ENCODE measurements at regions not wholly inside any gene's neighbourhood (a gene's known extent, or its start where the extent isn't known, plus 50 kb on each side); places are given as distances from the start of the nearest gene placed in this dataset.

DNA sequence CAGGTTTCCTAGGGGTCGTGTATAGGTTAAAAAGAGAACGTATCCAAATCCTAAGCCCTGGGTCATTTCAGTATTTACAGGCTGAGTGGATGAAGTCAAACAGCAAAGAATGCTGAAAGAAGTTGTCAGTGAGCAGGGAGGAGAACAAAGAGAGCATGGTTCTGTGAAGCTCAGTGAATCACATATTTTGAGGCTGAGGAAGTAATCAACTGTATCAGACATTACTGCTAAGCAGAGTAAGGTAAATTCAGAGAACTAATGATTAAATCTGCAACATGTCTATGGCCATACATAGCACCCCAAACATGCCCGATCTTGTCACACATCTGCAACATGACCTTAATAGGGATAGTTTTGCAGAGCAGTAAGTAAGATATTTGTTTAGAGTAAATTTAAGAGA lies 1130.3 kb downstream of the RAPGEF2 start:
- FAIRE-seq, result no peak
- TF ChIP-seq FOXK2 (IDR thresholded peaks at IDR 0.05) (no peak), RAD21 (IDR thresholded peaks at IDR 0.05; ENCODE audit: insufficient read depth, low read depth, low read length) (no peak), IKZF1 (conservative IDR thresholded peaks at IDR 0.05) (no peak), ESRRA (IDR thresholded peaks at IDR 0.05; ENCODE audit: low read length) (no peak), BRCA1 (IDR thresholded peaks at IDR 0.05; ENCODE audit: low read depth, low read length) (no peak), POLR2A (IDR thresholded peaks at IDR 0.05; ENCODE audit: low read depth, low read length) (no peak), SMC3 (IDR thresholded peaks at IDR 0.05; ENCODE audit: borderline replicate concordance, low read length) (no peak), ETV6 (conservative IDR thresholded peaks at IDR 0.05 in 1 of 2, IDR thresholded peaks at IDR 0.05 in 1 of 2; ENCODE audit: borderline replicate concordance in 1 of 2, low read depth in 1 of 2) (no peak), STAT3 (IDR thresholded peaks at IDR 0.05; ENCODE audit: low read depth, low read length) (no peak), MTA3 (IDR thresholded peaks at IDR 0.05; ENCODE audit: borderline replicate concordance, low read length) (no peak)
- TF ChIP-seq, protein P1, sequence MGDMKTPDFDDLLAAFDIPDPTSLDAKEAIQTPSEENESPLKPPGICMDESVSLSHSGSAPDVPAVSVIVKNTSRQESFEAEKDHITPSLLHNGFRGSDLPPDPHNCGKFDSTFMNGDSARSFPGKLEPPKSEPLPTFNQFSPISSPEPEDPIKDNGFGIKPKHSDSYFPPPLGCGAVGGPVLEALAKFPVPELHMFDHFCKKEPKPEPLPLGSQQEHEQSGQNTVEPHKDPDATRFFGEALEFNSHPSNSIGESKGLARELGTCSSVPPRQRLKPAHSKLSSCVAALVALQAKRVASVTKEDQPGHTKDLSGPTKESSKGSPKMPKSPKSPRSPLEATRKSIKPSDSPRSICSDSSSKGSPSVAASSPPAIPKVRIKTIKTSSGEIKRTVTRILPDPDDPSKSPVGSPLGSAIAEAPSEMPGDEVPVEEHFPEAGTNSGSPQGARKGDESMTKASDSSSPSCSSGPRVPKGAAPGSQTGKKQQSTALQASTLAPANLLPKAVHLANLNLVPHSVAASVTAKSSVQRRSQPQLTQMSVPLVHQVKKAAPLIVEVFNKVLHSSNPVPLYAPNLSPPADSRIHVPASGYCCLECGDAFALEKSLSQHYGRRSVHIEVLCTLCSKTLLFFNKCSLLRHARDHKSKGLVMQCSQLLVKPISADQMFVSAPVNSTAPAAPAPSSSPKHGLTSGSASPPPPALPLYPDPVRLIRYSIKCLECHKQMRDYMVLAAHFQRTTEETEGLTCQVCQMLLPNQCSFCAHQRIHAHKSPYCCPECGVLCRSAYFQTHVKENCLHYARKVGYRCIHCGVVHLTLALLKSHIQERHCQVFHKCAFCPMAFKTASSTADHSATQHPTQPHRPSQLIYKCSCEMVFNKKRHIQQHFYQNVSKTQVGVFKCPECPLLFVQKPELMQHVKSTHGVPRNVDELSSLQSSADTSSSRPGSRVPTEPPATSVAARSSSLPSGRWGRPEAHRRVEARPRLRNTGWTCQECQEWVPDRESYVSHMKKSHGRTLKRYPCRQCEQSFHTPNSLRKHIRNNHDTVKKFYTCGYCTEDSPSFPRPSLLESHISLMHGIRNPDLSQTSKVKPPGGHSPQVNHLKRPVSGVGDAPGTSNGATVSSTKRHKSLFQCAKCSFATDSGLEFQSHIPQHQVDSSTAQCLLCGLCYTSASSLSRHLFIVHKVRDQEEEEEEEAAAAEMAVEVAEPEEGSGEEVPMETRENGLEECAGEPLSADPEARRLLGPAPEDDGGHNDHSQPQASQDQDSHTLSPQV (IDR thresholded peaks at IDR 0.05), result no peak
- TF ChIP-seq, protein P2, sequence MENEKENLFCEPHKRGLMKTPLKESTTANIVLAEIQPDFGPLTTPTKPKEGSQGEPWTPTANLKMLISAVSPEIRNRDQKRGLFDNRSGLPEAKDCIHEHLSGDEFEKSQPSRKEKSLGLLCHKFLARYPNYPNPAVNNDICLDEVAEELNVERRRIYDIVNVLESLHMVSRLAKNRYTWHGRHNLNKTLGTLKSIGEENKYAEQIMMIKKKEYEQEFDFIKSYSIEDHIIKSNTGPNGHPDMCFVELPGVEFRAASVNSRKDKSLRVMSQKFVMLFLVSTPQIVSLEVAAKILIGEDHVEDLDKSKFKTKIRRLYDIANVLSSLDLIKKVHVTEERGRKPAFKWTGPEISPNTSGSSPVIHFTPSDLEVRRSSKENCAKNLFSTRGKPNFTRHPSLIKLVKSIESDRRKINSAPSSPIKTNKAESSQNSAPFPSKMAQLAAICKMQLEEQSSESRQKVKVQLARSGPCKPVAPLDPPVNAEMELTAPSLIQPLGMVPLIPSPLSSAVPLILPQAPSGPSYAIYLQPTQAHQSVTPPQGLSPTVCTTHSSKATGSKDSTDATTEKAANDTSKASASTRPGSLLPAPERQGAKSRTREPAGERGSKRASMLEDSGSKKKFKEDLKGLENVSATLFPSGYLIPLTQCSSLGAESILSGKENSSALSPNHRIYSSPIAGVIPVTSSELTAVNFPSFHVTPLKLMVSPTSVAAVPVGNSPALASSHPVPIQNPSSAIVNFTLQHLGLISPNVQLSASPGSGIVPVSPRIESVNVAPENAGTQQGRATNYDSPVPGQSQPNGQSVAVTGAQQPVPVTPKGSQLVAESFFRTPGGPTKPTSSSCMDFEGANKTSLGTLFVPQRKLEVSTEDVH (IDR thresholded peaks at IDR 0.05; ENCODE audit: low read depth, partially characterized antibody), result no peak
- TF ChIP-seq, protein P3, sequence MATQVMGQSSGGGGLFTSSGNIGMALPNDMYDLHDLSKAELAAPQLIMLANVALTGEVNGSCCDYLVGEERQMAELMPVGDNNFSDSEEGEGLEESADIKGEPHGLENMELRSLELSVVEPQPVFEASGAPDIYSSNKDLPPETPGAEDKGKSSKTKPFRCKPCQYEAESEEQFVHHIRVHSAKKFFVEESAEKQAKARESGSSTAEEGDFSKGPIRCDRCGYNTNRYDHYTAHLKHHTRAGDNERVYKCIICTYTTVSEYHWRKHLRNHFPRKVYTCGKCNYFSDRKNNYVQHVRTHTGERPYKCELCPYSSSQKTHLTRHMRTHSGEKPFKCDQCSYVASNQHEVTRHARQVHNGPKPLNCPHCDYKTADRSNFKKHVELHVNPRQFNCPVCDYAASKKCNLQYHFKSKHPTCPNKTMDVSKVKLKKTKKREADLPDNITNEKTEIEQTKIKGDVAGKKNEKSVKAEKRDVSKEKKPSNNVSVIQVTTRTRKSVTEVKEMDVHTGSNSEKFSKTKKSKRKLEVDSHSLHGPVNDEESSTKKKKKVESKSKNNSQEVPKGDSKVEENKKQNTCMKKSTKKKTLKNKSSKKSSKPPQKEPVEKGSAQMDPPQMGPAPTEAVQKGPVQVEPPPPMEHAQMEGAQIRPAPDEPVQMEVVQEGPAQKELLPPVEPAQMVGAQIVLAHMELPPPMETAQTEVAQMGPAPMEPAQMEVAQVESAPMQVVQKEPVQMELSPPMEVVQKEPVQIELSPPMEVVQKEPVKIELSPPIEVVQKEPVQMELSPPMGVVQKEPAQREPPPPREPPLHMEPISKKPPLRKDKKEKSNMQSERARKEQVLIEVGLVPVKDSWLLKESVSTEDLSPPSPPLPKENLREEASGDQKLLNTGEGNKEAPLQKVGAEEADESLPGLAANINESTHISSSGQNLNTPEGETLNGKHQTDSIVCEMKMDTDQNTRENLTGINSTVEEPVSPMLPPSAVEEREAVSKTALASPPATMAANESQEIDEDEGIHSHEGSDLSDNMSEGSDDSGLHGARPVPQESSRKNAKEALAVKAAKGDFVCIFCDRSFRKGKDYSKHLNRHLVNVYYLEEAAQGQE (IDR thresholded peaks at IDR 0.05; ENCODE audit: low read depth, low read length), result no peak
- TF ChIP-seq, protein P4, sequence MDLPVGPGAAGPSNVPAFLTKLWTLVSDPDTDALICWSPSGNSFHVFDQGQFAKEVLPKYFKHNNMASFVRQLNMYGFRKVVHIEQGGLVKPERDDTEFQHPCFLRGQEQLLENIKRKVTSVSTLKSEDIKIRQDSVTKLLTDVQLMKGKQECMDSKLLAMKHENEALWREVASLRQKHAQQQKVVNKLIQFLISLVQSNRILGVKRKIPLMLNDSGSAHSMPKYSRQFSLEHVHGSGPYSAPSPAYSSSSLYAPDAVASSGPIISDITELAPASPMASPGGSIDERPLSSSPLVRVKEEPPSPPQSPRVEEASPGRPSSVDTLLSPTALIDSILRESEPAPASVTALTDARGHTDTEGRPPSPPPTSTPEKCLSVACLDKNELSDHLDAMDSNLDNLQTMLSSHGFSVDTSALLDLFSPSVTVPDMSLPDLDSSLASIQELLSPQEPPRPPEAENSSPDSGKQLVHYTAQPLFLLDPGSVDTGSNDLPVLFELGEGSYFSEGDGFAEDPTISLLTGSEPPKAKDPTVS (IDR thresholded peaks at IDR 0.05; ENCODE audit: low read depth, low read length), result no peak

More for the DNA sequence above, 1130.3 kb downstream of the RAPGEF2 start:
- ChIA-PET SMC1A (ENCODE audit: uncharacterized antibody, unreplicated experiment) (no interaction called here), RAD21 (ENCODE audit: unreplicated experiment) (no interaction called here), POLR2A (no interaction called here), CTCF (no interaction called here)
- no peaks in the 10 kb centered on the region for H3K79me2 ChIP-seq (ENCODE audit: control insufficient read depth, insufficient read depth, low read length)
- H3K4me3 ChIP-seq, result no peak overlapping the region
- no peaks in the 10 kb centered on the region for H3K36me3 ChIP-seq (ENCODE audit: control insufficient read depth in 2 of 2, insufficient read depth in 2 of 2, low read length in 1 of 2)
- H3K9me3 ChIP-seq (replicated peaks; ENCODE audit: control insufficient read depth, insufficient read depth, low read length), result no peaks in the 10 kb centered on the region
- intact Hi-C loops (cut with micrococcal nuclease; ENCODE audit: unreplicated experiment), result no loop called here
- no peak for DNase-seq (ENCODE audit: low read depth, low spot score)
- no peak; the same call in 2 of the 3 replicates for ATAC-seq
- 33% methylated on average over 3 of the region's 3 CpGs for WGBS (ENCODE audit: insufficient coverage, insufficient replicate concordance, low lambda C conversion rate, missing lambda C conversion rate)
- BruUV-seq (replicated peaks), result no TSS peak
- H3K4me2 ChIP-seq (ENCODE audit: control insufficient read depth, insufficient read depth), result no peak overlapping the region
- in situ Hi-C loops (cut with MboI), result no loop called here
- H3K27ac ChIP-seq (ENCODE audit: control insufficient read depth, insufficient read depth), result no peak overlapping the region
- no peaks in the 10 kb centered on the region for H4K20me1 ChIP-seq (ENCODE audit: control insufficient read depth, insufficient read depth)
- H2AFZ ChIP-seq (ENCODE audit: control insufficient read depth, low read depth, low read length), result no peak overlapping the region
- no peaks in the 10 kb centered on the region for H3K27me3 ChIP-seq (replicated peaks in 1 of 2; ENCODE audit: control insufficient read depth in 2 of 2, insufficient read depth in 2 of 2, low read length in 1 of 2)
- no peaks in the 10 kb centered on the region for H3K4me1 ChIP-seq (ENCODE audit: control insufficient read depth, insufficient read depth, low read length)
- no peak overlapping the region for H3K9ac ChIP-seq (ENCODE audit: control insufficient read depth, insufficient read depth, low read length)
